M059J (cell line): ENCODE measurements at regions not wholly inside any gene's neighbourhood (a gene's known extent, or its start where the extent isn't known, plus 50 kb on each side); places are given as distances from the start of the nearest gene placed in this dataset.

Experiments used
- DNase-seq: peaks from one replicate; pipeline ENCODE4 v3.0.0-alpha.2; 2012; ENCODE audit warnings: low read depth

- DNase-seq, result no peak
Observed at GRCh38 chr6:14635934-14636591, 518.5 kb downstream of the CD83 start.

- no peak for DNase-seq
Observed at GRCh38 chr6:14638435-14638905, 520.9 kb downstream of the CD83 start.

GRCh38 chr6:14638906-14639761, 521.6 kb downstream of the CD83 start:
- DNase-seq, result peak; percentile 71

- peak; percentile 20 for DNase-seq
Observed at GRCh38 chr6:14639983-14640599, 522.5 kb downstream of the CD83 start.

GRCh38 chr6:14640631-14641030, 523.1 kb downstream of the CD83 start:
- no peak for DNase-seq

- no peak for DNase-seq
Observed at GRCh38 chr6:14641423-14642135, 524.0 kb downstream of the CD83 start.

- no peak for DNase-seq
Observed at GRCh38 chr6:14642136-14642505, 524.5 kb downstream of the CD83 start.

- peak; percentile 83 for DNase-seq
Observed at GRCh38 chr6:14642842-14643241, 525.3 kb downstream of the CD83 start.

- no peak for DNase-seq
Observed at GRCh38 chr6:14644381-14644780, 526.8 kb downstream of the CD83 start.

- DNase-seq, result no peak
Observed at GRCh38 chr6:14645221-14645620, 527.6 kb downstream of the CD83 start.

GRCh38 chr6:14645841-14646240, 528.3 kb downstream of the CD83 start:
- no peak for DNase-seq

- DNase-seq, result no peak
Observed at GRCh38 chr6:14646371-14646770, 528.8 kb downstream of the CD83 start.

- DNase-seq, result no peak
Observed at GRCh38 chr6:14647357-14647756, 529.8 kb downstream of the CD83 start.

GRCh38 chr6:14652536-14652935, 535.0 kb downstream of the CD83 start:
- DNase-seq, result no peak

- no peak for DNase-seq
Observed at GRCh38 chr6:14655201-14656061, 537.9 kb downstream of the CD83 start.

- no peak for DNase-seq
Observed at GRCh38 chr6:14656078-14656521, 538.5 kb downstream of the CD83 start.

GRCh38 chr6:14656649-14657048, 539.1 kb downstream of the CD83 start:
- no peak for DNase-seq

GRCh38 chr6:14658030-14658429, 540.5 kb downstream of the CD83 start:
- no peak for DNase-seq

GRCh38 chr6:14658886-14659561, 541.5 kb downstream of the CD83 start:
- DNase-seq, result peak; percentile 97

GRCh38 chr6:14659841-14660240, 542.3 kb downstream of the CD83 start:
- DNase-seq, result no peak
